ENCODE measurements at regions not wholly inside any gene's neighbourhood (a gene's known extent, or its start where the extent isn't known, plus 50 kb on each side); places are given as distances from the start of the nearest gene placed in this dataset.
"Not testable (repeated sequence)": the region's sequence is repeated elsewhere in the genome, so short reads cannot be mapped to it uniquely, and the experiment has no call there.

- Histone ChIP-seq H3K27me3 (no peaks in the 10 kb centered on the region), H3K36me3 (no peaks in the 10 kb centered on the region), H3K4me3 (no peak overlapping the region), H3K9me3 (no peaks in the 10 kb centered on the region), H3K4me1 (no peaks in the 10 kb centered on the region), H3K27ac (no peak overlapping the region)
- intact Hi-C loops (cut with DNase I; ENCODE audit: low total_unique reads): no loop called here
- no peak for TF ChIP-seq POLR2AphosphoS5 (IDR thresholded peaks at IDR 0.05)
- TF ChIP-seq POLR2A (IDR thresholded peaks at IDR 0.05): no peak
- TF ChIP-seq CTCF (IDR thresholded peaks at IDR 0.05): no peak
- no peak for DNase-seq (ENCODE audit: low spot score in 2 of 2)
Measured at GRCh38 chr2:126288362-126288761, 367.6 kb upstream of the GYPC start.

- intact Hi-C loops (cut with DNase I; ENCODE audit: low total_unique reads): loop anchor here (10.0 kb wide), 1 partner anchor 1251 kb away; no protein-coding TSS in a partner anchor
- H3K4me3 ChIP-seq: not testable (repeated sequence)
Measured at GRCh38 chr2:126293962-126294361, 362.0 kb upstream of the GYPC start.

GRCh38 chr2:126299469-126299976, 356.4 kb upstream of the GYPC start:
- intact Hi-C loops (cut with DNase I; ENCODE audit: low total_unique reads): loop anchor here (10.0 kb wide), 1 partner anchor 1245 kb away; no protein-coding TSS in a partner anchor
- H3K27me3 ChIP-seq: no peaks in the 10 kb centered on the region
- H3K36me3 ChIP-seq: no peaks in the 10 kb centered on the region
- H3K4me1 ChIP-seq: no peaks in the 10 kb centered on the region
- H3K27ac ChIP-seq: no peak overlapping the region
- H3K4me3 ChIP-seq: no peak overlapping the region
- DNase-seq (ENCODE audit: low spot score in 2 of 2): no peak
- no peaks in the 10 kb centered on the region for H3K9me3 ChIP-seq
- TF ChIP-seq CTCF (IDR thresholded peaks at IDR 0.05): no peak
- TF ChIP-seq POLR2A (IDR thresholded peaks at IDR 0.05): no peak
- no peak for TF ChIP-seq POLR2AphosphoS5 (IDR thresholded peaks at IDR 0.05)

More at GRCh38 chr2:126293962-126294361, 362.0 kb upstream of the GYPC start:
- not testable (repeated sequence) for H3K9me3 ChIP-seq; H3K36me3 ChIP-seq; H3K27me3 ChIP-seq; H3K4me1 ChIP-seq; DNase-seq (ENCODE audit: low spot score in 2 of 2); H3K27ac ChIP-seq

- TF ChIP-seq POLR2A (IDR thresholded peaks at IDR 0.05): no peak
- TF ChIP-seq CTCF (IDR thresholded peaks at IDR 0.05): no peak
- TF ChIP-seq POLR2AphosphoS5 (IDR thresholded peaks at IDR 0.05): no peak
- Histone ChIP-seq H3K4me1 (no peaks in the 10 kb centered on the region), H3K27ac (no peak overlapping the region), H3K36me3 (no peaks in the 10 kb centered on the region), H3K27me3 (no peaks in the 10 kb centered on the region), H3K4me3 (no peak overlapping the region), H3K9me3 (no peaks in the 10 kb centered on the region)
- no peak for DNase-seq (ENCODE audit: low spot score in 2 of 2)
- intact Hi-C loops (cut with DNase I; ENCODE audit: low total_unique reads): no loop called here
Measured at GRCh38 chr2:126300348-126300747, 355.6 kb upstream of the GYPC start.

GRCh38 chr2:126302043-126302442, 353.9 kb upstream of the GYPC start:
- intact Hi-C loops (cut with DNase I; ENCODE audit: low total_unique reads): no loop called here
- no peaks in the 10 kb centered on the region for H3K9me3 ChIP-seq
- no peak overlapping the region for H3K27ac ChIP-seq
- no peak for DNase-seq (ENCODE audit: low spot score in 2 of 2)
- no peaks in the 10 kb centered on the region for H3K4me1 ChIP-seq
- no peak overlapping the region for H3K4me3 ChIP-seq
- TF ChIP-seq CTCF (IDR thresholded peaks at IDR 0.05): no peak
- no peak for TF ChIP-seq POLR2A (IDR thresholded peaks at IDR 0.05)
- no peak for TF ChIP-seq POLR2AphosphoS5 (IDR thresholded peaks at IDR 0.05)
- H3K27me3 ChIP-seq: no peaks in the 10 kb centered on the region
- H3K36me3 ChIP-seq: no peaks in the 10 kb centered on the region

- intact Hi-C loops (cut with DNase I; ENCODE audit: low total_unique reads): no loop called here
- no peaks in the 10 kb centered on the region for H3K4me1 ChIP-seq
- no peaks in the 10 kb centered on the region for H3K9me3 ChIP-seq
- H3K27me3 ChIP-seq: no peaks in the 10 kb centered on the region
- TF ChIP-seq CTCF (IDR thresholded peaks at IDR 0.05) (no peak), POLR2AphosphoS5 (IDR thresholded peaks at IDR 0.05) (no peak), POLR2A (IDR thresholded peaks at IDR 0.05) (no peak)
- no peak overlapping the region for H3K4me3 ChIP-seq
- H3K36me3 ChIP-seq: no peaks in the 10 kb centered on the region
- H3K27ac ChIP-seq: no peak overlapping the region
- no peak for DNase-seq (ENCODE audit: low spot score in 2 of 2)
Measured at GRCh38 chr2:126303113-126303512, 352.8 kb upstream of the GYPC start.
